ENCODE measurements at regions not wholly inside any gene's neighbourhood (a gene's known extent, or its start where the extent isn't known, plus 50 kb on each side); places are given as distances from the start of the nearest gene placed in this dataset.

DNA sequence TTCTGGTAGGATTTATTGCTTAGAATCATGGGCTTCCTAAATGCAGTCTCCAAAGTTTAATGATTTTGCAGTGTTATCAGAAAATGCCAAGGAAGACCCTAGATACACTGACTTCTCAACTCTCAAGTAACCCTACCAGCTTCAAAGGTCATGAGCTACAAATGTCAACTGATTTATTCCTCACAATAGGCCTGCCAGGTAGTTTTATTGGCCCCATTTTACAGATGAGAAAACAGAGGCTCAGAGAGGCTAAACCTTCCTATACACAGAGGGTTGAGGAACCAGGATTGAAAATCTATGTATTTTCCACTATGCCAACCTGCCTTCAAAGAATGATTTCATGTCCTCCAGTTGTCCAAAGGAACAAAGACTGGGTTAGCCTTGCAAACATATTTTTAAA is 384.4 kb upstream of the POU3F1 start:
- TF ChIP-seq, protein P1, sequence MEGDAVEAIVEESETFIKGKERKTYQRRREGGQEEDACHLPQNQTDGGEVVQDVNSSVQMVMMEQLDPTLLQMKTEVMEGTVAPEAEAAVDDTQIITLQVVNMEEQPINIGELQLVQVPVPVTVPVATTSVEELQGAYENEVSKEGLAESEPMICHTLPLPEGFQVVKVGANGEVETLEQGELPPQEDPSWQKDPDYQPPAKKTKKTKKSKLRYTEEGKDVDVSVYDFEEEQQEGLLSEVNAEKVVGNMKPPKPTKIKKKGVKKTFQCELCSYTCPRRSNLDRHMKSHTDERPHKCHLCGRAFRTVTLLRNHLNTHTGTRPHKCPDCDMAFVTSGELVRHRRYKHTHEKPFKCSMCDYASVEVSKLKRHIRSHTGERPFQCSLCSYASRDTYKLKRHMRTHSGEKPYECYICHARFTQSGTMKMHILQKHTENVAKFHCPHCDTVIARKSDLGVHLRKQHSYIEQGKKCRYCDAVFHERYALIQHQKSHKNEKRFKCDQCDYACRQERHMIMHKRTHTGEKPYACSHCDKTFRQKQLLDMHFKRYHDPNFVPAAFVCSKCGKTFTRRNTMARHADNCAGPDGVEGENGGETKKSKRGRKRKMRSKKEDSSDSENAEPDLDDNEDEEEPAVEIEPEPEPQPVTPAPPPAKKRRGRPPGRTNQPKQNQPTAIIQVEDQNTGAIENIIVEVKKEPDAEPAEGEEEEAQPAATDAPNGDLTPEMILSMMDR (conservative IDR thresholded peaks at IDR 0.05; ENCODE audit: low read length): no peak
- no peak for TF ChIP-seq EZH2phosphoT487 (IDR thresholded peaks at IDR 0.05; ENCODE audit: borderline replicate concordance, low read depth, low read length)
